A549 (cell line): ENCODE measurements at regions not wholly inside any gene's neighbourhood (a gene's known extent, or its start where the extent isn't known, plus 50 kb on each side); places are given as distances from the start of the nearest gene placed in this dataset.

Source experiments
- ATAC-seq, 2 experiments: fragments of 200-7000 bp in 1 of 2; fragments of >200 bp in 1 of 2; cut with Nextera tagmentation in 1 of 2; cut with Tn5 transposase in 1 of 2; 3 replicates each; pipeline versions ENCODE4 v1.8.0 to v1.9.1; 2018 to 2020; ENCODE audit warnings: mild to moderate bottlenecking in 1 of 2, moderate library complexity in 1 of 2
- CTCF ChIA-PET: fragments of 300-600 bp; sonication (Branson Sonifier 250); formaldehyde crosslinking; extraction: SDS; loops from one replicate; lab custom pipeline; 2021; ENCODE audit warnings: antibody characterized with exemption, inconsistent platforms; lab: Yijun Ruan, JAX
- POLR2A ChIA-PET: fragments of 350-600 bp; formaldehyde crosslinking; extraction: SDS; loops from one replicate; lab custom pipeline; 2021; ENCODE audit warnings: antibody characterized with exemption, inconsistent platforms; lab: Yijun Ruan, JAX
- DNase-seq, 2 experiments: peaks; one replicate each; pipeline versions ENCODE4 v3.0.0 to v3.0.0-alpha.2; 2011 to 2016; ENCODE audit warnings: low read depth in 1 of 2, low spot score in 1 of 2
- FAIRE-seq: peaks from 2 replicates; lab custom pipeline; 2011; peaks lifted over from hg19 to GRCh38; lab: Jason Lieb, UNC
- H3K27ac ChIP-seq, 2 experiments: fragments of >200 bp; sonication (Bioruptor Twin); formaldehyde crosslinking; 3 replicates each; pipeline ENCODE4 v1.5.1; 2016 to 2017
- H3K4me1 ChIP-seq: fragments of >200 bp; sonication (Bioruptor Twin); formaldehyde crosslinking; 3 replicates; pipeline ENCODE4 v1.6.1; 2016
- H3K4me2 ChIP-seq: fragments of >200 bp; sonication (Bioruptor Twin); formaldehyde crosslinking; 3 replicates; pipeline ENCODE4 v1.6.1; 2016
- H3K4me3 ChIP-seq: fragments of >200 bp; sonication (Bioruptor Twin); formaldehyde crosslinking; 3 replicates; pipeline ENCODE4 v1.5.1; 2016
- H3K9me3 ChIP-seq: fragments of >200 bp; sonication (Bioruptor Twin); formaldehyde crosslinking; 3 replicates; pipeline ENCODE4 v1.6.1; 2016
- BHLHE40 ChIP-seq: IDR thresholded peaks from 2 replicates; pipeline ENCODE4 v1.6.1; 2012; ENCODE audit warnings: low read depth, low read length, inconsistent platforms
- CEBPB ChIP-seq, 2 experiments: fragments of >200 bp in 1 of 2; sonication (Bioruptor Twin) in 1 of 2; formaldehyde crosslinking in 1 of 2; IDR thresholded peaks; 2 replicates each; pipeline ENCODE4 v1.6.1; 2012 to 2016
- EHF ChIP-seq: fragments of 250-450 bp; sonication (Bioruptor Pico); IDR thresholded peaks from 2 replicates; pipeline ENCODE4 v1.5.0; 2020; ENCODE audit warnings: mild to moderate bottlenecking
- ESRRA ChIP-seq: fragments of 150-350 bp; IDR thresholded peaks from 2 replicates; pipeline ENCODE4 v1.6.1; 2014; ENCODE audit warnings: mild to moderate bottlenecking, low read length, borderline replicate concordance
- FOSL2 ChIP-seq, 2 experiments: fragments of 450-650 bp in 1 of 2; fragments of >200 bp in 1 of 2; sonication (Bioruptor Twin) in 1 of 2; formaldehyde crosslinking; IDR thresholded peaks; 2 replicates each; pipeline versions ENCODE4 v1.5.0 to v1.6.1; 2016 to 2020; ENCODE audit warnings: mild to moderate bottlenecking in 1 of 2, moderate library complexity in 1 of 2
- GATA3 ChIP-seq: IDR thresholded peaks from 2 replicates; pipeline ENCODE4 v1.6.1; 2012; ENCODE audit warnings: borderline replicate concordance
- HDAC2 ChIP-seq: fragments of 200-600 bp; sonication (generic); IDR thresholded peaks from 2 replicates; pipeline ENCODE4 v1.6.1; 2016
- HOXB13 ChIP-seq: fragments of 250-450 bp; sonication (Bioruptor Pico); IDR thresholded peaks from 2 replicates; pipeline ENCODE4 v1.5.0; 2020; ENCODE audit warnings: low read depth, mild to moderate bottlenecking, moderate library complexity
- JUNB ChIP-seq: fragments of >200 bp; sonication (Bioruptor Twin); formaldehyde crosslinking; IDR thresholded peaks from 2 replicates; pipeline ENCODE4 v1.6.1; 2016
- KDM5A ChIP-seq: fragments of 200-600 bp; sonication (generic); IDR thresholded peaks from 2 replicates; pipeline ENCODE4 v1.6.1; 2016; ENCODE audit warnings: antibody characterized with exemption, mild to moderate bottlenecking
- MAFK ChIP-seq: fragments of 450-650 bp; IDR thresholded peaks from 2 replicates; pipeline ENCODE4 v1.6.1; 2014; ENCODE audit not compliant: partially characterized antibody
- MAZ ChIP-seq: fragments of 150-350 bp; IDR thresholded peaks from 2 replicates; pipeline ENCODE4 v1.6.1; 2014; ENCODE audit warnings: antibody characterized with exemption, low read depth, low read length, borderline replicate concordance
- MYC ChIP-seq: IDR thresholded peaks from 2 replicates; pipeline ENCODE4 v1.6.1; 2012; ENCODE audit warnings: mild to moderate bottlenecking, inconsistent platforms, low read length, improper control_type of control experiment, borderline replicate concordance
- NPAS2 ChIP-seq: fragments of 250-450 bp; sonication (Bioruptor Pico); IDR thresholded peaks from 2 replicates; pipeline ENCODE4 v1.8.0; 2022; ENCODE audit warnings: mild to moderate bottlenecking, moderate library complexity, borderline replicate concordance
- POLR2A ChIP-seq: IDR thresholded peaks from 2 replicates; pipeline ENCODE4 v1.6.1; 2012; ENCODE audit warnings: mild to moderate bottlenecking, low read length
- POLR2AphosphoS2 ChIP-seq: conservative IDR thresholded peaks from 2 replicates; pipeline ENCODE4 v1.6.1; 2012; ENCODE audit warnings: low read length, improper control_type of control experiment, inconsistent platforms
- WGBS: methylation state at CpG from one replicate; pipeline ENCODE4 v1.1.6; 2017; ENCODE audit errors: missing lambda C conversion rate; 5-methylcytosine and 5-hydroxymethylcytosine counted together
- TF ChIP-seq, protein P1 (sequence below): fragments of >200 bp; sonication (Bioruptor Twin); formaldehyde crosslinking; IDR thresholded peaks from 3 replicates; pipeline ENCODE4 v1.5.1; 2016
- TF ChIP-seq, protein P2 (sequence below): fragments of 150-350 bp; IDR thresholded peaks from 2 replicates; pipeline ENCODE4 v1.6.1; 2014; ENCODE audit warnings: low read depth, mild to moderate bottlenecking, low read length
- TF ChIP-seq, protein P3 (sequence below): fragments of >200 bp; sonication (Bioruptor Twin); formaldehyde crosslinking; IDR thresholded peaks from 3 replicates; pipeline ENCODE4 v1.6.1; 2016
- TF ChIP-seq, protein P4 (sequence below): IDR thresholded peaks from 2 replicates; pipeline ENCODE4 v1.6.1; 2012
- TF ChIP-seq, protein P5 (sequence below): fragments of 250-450 bp; sonication (Bioruptor Pico); IDR thresholded peaks from 2 replicates; pipeline ENCODE4 v1.5.0; 2020; ENCODE audit warnings: low read depth, mild to moderate bottlenecking, moderate library complexity

DNA sequence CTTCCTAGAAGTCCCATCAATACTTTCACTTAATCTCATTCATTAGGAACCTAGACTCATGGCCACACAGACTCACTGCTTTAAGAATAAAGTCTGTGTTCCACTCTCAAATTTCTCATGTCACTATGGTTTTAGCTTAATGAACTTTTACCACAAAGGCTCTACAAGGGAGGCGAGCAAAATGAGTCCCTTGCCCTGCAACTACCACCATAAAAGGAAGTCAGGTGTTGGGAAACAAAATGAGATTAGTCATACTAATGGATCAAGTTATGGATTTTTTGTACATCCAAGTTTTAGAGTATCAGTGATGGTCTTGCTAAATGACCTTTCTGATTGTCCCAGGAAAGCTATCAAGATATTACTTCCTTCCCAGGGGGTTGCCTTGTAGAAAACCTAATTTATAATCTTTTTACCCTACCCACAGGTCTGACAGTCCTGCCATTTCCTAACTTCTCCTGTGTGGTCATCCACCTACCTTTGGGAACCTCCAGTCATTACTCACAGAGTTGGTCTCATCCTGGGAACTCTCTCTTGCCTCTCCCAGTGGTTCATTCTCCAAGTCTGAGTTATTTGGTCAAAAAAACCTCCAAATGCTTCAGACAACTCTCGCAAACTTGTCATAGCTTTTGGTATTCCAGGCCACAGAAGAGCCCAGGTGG, 51.8 kb upstream of the SLC16A1 start:
- TF ChIP-seq JUNB (no peak), KDM5A (no peak), POLR2AphosphoS2 (no peak), FOSL2 (IDR thresholded peaks at IDR 0.05) (no peak), FOSL2 (CRISPR knock-in tag; IDR thresholded peaks at IDR 0.05) (no peak), MAZ (no peak), POLR2A (no peak), ESRRA (no peak), HOXB13 (CRISPR knock-in tag) (no peak), MYC (no peak), CEBPB (IDR thresholded peaks at IDR 0.05) (no peak), GATA3 (no peak), BHLHE40 (no peak)
- TF ChIP-seq, protein P1, sequence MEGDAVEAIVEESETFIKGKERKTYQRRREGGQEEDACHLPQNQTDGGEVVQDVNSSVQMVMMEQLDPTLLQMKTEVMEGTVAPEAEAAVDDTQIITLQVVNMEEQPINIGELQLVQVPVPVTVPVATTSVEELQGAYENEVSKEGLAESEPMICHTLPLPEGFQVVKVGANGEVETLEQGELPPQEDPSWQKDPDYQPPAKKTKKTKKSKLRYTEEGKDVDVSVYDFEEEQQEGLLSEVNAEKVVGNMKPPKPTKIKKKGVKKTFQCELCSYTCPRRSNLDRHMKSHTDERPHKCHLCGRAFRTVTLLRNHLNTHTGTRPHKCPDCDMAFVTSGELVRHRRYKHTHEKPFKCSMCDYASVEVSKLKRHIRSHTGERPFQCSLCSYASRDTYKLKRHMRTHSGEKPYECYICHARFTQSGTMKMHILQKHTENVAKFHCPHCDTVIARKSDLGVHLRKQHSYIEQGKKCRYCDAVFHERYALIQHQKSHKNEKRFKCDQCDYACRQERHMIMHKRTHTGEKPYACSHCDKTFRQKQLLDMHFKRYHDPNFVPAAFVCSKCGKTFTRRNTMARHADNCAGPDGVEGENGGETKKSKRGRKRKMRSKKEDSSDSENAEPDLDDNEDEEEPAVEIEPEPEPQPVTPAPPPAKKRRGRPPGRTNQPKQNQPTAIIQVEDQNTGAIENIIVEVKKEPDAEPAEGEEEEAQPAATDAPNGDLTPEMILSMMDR: no peak
- TF ChIP-seq, protein P2, sequence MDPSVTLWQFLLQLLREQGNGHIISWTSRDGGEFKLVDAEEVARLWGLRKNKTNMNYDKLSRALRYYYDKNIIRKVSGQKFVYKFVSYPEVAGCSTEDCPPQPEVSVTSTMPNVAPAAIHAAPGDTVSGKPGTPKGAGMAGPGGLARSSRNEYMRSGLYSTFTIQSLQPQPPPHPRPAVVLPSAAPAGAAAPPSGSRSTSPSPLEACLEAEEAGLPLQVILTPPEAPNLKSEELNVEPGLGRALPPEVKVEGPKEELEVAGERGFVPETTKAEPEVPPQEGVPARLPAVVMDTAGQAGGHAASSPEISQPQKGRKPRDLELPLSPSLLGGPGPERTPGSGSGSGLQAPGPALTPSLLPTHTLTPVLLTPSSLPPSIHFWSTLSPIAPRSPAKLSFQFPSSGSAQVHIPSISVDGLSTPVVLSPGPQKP: no peak
- TF ChIP-seq, protein P3, sequence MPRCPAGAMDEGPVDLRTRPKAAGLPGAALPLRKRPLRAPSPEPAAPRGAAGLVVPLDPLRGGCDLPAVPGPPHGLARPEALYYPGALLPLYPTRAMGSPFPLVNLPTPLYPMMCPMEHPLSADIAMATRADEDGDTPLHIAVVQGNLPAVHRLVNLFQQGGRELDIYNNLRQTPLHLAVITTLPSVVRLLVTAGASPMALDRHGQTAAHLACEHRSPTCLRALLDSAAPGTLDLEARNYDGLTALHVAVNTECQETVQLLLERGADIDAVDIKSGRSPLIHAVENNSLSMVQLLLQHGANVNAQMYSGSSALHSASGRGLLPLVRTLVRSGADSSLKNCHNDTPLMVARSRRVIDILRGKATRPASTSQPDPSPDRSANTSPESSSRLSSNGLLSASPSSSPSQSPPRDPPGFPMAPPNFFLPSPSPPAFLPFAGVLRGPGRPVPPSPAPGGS: no peak
- TF ChIP-seq, all 56 proteins: peak for 0
- ChIA-PET POLR2A (no interaction called here), CTCF (no interaction called here)
- no peak overlapping the region for H3K4me2 ChIP-seq
- 93% methylated on average over 2 of the region's 2 CpGs for WGBS
- ATAC-seq (no peak), FAIRE-seq (no peak), DNase-seq (no peak)
- H3K27ac ChIP-seq: no peak overlapping the region
- no peak overlapping the region for H3K4me3 ChIP-seq
- H3K9me3 ChIP-seq: no peaks in the 10 kb centered on the region
- H3K4me1 ChIP-seq: no peaks in the 10 kb centered on the region

DNA sequence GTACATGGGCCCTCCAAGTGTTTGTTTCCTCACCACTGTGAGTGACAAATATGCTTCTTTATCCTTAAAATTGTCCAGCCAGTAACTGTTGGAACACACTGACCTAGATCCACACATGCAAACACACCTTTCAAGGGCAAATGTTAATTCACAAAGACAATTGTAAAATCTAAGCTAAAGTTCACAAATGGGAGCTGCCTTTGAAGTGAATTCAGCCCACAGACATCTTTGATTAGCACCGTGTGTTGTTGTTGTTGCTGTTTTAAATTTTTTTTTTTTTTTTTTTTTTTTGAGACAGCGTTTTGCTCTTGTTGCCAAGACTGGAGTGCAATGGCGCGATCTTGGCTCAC, 52.3 kb upstream of the SLC16A1 start:
- POLR2A ChIA-PET: no interaction called here
- WGBS: 94% methylated on average over 4 of the region's 4 CpGs
- CTCF ChIA-PET: no interaction called here

More for the DNA sequence above, 52.3 kb upstream of the SLC16A1 start:
- FAIRE-seq (no peak), ATAC-seq (no peak), DNase-seq (no peak)
- Histone ChIP-seq H3K4me3 (no peak overlapping the region), H3K4me2 (no peak overlapping the region), H3K9me3 (no peaks in the 10 kb centered on the region), H3K4me1 (no peaks in the 10 kb centered on the region), H3K27ac (no peak overlapping the region)
- TF ChIP-seq HDAC2 (no peak), EHF (no peak), BHLHE40 (no peak), POLR2A (no peak), NPAS2 (CRISPR knock-in tag) (no peak), ESRRA (no peak), MAFK (no peak)
- TF ChIP-seq, protein P4, sequence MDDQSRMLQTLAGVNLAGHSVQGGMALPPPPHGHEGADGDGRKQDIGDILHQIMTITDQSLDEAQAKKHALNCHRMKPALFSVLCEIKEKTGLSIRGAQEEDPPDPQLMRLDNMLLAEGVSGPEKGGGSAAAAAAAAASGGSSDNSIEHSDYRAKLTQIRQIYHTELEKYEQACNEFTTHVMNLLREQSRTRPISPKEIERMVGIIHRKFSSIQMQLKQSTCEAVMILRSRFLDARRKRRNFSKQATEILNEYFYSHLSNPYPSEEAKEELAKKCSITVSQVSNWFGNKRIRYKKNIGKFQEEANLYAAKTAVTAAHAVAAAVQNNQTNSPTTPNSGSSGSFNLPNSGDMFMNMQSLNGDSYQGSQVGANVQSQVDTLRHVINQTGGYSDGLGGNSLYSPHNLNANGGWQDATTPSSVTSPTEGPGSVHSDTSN: no peak
- TF ChIP-seq, protein P5, sequence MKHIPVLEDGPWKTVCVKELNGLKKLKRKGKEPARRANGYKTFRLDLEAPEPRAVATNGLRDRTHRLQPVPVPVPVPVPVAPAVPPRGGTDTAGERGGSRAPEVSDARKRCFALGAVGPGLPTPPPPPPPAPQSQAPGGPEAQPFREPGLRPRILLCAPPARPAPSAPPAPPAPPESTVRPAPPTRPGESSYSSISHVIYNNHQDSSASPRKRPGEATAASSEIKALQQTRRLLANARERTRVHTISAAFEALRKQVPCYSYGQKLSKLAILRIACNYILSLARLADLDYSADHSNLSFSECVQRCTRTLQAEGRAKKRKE (CRISPR knock-in tag): no peak
- TF ChIP-seq, protein P3: no peak
